C4-2B (cell line): ENCODE measurements at regions not wholly inside any gene's neighbourhood (a gene's known extent, or its start where the extent isn't known, plus 50 kb on each side); places are given as distances from the start of the nearest gene placed in this dataset.

ENCODE experiments used
- H3K27ac ChIP-seq: fragments of 450-650 bp; 2 replicates; pipeline ENCODE4 v1.5.1; 2017
- ZFX ChIP-seq: fragments of 450-650 bp; IDR thresholded peaks from 2 replicates; pipeline ENCODE4 v1.6.1; 2017
- TF ChIP-seq, protein P1 (sequence below): fragments of 450-650 bp; conservative IDR thresholded peaks from 2 replicates; pipeline ENCODE4 v1.5.1; 2017; ENCODE audit warnings: mild to moderate bottlenecking

DNA sequence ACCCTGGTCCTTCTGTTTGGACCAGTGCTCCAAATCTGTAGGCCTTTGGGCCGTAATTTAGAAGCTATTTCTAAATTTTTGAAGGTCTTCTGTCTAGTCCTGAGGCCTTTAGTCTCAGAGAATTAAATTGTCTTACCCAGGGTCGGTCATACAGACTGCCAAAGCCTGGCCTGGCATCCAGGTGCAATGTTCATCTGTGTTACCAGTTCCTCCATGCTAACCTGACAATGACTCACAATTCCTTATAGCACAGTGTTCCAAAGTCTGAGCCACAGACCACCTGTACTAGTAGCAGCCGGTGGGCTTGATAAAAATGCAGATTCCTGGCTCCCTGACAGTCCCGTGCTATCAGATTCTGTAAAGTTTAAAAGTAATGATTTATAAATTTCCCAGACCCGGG lies 77.7 kb upstream of the MAP4K3 start:
- no peak overlapping the region for H3K27ac ChIP-seq
- TF ChIP-seq, protein P1, sequence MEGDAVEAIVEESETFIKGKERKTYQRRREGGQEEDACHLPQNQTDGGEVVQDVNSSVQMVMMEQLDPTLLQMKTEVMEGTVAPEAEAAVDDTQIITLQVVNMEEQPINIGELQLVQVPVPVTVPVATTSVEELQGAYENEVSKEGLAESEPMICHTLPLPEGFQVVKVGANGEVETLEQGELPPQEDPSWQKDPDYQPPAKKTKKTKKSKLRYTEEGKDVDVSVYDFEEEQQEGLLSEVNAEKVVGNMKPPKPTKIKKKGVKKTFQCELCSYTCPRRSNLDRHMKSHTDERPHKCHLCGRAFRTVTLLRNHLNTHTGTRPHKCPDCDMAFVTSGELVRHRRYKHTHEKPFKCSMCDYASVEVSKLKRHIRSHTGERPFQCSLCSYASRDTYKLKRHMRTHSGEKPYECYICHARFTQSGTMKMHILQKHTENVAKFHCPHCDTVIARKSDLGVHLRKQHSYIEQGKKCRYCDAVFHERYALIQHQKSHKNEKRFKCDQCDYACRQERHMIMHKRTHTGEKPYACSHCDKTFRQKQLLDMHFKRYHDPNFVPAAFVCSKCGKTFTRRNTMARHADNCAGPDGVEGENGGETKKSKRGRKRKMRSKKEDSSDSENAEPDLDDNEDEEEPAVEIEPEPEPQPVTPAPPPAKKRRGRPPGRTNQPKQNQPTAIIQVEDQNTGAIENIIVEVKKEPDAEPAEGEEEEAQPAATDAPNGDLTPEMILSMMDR: no peak
- no peak for TF ChIP-seq ZFX

DNA sequence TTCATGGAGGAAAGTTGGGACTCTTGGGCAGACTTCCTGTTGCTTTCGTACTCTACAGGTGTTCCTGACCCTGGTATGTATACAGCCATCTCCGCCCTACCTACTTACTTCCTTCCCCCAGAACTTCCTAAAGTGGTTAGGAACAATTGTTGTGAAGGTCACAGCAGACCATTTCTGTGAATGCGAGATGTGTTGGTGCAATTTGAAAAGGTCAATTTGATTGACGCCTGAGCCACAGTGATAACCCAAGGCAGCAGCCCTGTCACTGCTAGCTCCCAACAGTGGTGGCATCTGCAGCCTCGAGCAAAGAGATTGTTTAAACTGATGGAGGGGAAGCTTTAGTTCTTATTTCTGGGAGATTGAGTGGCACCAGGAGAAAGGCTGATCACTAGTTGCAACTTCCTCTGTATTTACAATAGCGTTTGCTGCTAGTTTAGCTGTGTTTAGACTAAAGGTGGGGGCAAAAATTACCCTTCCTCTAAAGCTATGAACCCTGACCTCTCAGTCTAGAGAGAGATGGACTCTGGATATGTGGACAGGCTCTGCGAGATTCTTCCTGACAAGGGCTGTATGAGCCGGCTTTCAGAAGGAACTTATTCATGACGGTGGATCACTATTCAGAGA lies 78.3 kb upstream of the MAP4K3 start:
- no peak for TF ChIP-seq ZFX
- TF ChIP-seq, protein P1: no peak
- no peak overlapping the region for H3K27ac ChIP-seq

DNA sequence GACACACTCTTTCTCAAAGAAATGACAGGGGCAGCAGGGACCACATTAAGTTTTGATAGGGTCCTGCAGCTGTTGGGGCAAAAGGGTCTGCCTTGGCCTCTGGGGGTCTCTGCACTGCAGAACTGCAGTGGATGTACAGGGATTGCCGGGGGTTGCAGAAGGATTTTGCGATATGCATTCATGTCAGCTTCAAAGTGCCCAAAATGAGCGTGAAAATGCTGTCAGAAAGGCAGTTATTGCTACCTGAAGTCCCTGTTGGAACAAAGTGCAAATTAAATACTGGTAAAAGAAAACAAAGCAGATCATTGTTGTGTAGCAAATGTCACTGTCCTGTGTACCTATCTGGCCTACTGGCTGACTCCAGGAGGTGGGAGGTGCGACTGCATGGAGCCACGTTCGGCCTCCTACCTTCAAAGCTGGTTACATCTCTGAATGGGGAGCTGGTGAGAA lies 78.8 kb upstream of the MAP4K3 start:
- no peak overlapping the region for H3K27ac ChIP-seq
- no peak for TF ChIP-seq ZFX
- TF ChIP-seq, protein P1: no peak

DNA sequence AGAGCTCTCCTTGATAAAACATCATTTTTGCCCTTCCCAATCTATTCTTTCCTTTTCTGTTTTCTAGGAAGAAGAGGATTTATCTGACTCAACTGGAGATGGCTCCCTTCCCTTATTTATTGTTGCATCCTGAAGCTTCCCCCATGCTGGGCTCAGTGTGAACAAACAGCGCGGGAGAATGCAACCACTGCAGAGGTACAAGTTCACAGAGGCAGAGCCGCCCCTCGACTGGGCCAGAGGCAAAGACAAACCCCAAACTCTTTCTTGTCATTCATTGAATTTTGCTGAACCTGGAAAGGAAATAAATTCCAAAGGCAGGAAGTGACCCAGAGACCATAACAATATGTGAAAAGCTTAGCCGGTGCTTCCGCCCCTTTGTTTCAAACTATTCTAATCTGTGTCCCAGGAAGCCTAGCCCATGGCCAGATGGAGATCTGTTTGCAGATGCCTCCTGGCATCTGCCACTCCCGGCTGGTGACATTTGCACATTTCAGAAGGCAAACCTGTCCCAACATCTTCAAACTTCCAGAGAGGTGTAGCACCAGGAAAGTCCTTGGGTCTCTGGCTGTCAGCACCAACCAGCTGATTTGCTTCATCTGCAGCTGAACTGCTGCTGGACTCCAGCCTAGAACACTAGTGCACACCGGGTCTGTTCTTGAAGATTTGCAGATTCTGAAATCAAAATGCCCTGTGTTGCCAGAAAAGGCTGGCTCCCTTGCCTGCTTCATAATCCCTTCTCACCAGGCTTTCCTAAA lies 79.4 kb upstream of the MAP4K3 start:
- TF ChIP-seq, protein P1: no peak
- no peak for TF ChIP-seq ZFX
- no peak overlapping the region for H3K27ac ChIP-seq

DNA sequence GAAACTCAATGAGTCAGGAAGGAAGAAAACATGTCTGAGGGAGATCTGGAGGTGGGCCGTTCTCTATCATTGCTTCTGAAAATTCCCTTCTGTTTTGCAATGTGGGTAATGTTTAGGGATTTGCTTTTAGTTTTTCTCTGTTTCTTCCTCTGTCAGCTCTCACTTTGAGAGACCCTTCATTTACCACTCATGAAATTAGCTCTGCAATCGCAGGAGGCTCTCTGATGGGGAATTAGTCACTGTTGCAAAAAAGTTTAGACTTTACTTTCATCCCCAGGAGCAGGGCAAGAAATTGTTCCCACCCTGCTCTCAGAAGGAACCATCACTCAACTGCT lies 80.0 kb upstream of the MAP4K3 start:
- no peak for TF ChIP-seq ZFX
- TF ChIP-seq, protein P1: no peak
- H3K27ac ChIP-seq: no peak overlapping the region

DNA sequence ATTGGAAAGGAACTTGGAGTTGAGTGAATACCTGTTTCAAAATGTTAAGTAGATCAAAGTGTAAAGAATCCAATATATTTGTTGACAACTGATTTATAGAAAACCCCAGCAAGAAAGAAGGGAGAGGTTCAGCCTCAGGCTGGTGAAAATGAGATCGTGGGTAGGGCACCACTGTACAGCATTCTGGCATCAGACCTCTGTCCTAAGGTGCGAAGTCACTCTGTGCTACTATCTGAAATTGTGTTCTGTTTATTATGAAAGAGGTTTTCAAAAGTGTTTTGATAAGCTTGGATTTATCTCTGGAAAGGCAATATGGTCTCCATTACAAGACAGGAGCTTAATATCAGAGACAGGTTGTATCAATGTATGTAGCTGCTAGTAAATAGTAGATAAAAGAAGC lies 80.5 kb upstream of the MAP4K3 start:
- no peak overlapping the region for H3K27ac ChIP-seq
- TF ChIP-seq, protein P1: no peak
- no peak for TF ChIP-seq ZFX

DNA sequence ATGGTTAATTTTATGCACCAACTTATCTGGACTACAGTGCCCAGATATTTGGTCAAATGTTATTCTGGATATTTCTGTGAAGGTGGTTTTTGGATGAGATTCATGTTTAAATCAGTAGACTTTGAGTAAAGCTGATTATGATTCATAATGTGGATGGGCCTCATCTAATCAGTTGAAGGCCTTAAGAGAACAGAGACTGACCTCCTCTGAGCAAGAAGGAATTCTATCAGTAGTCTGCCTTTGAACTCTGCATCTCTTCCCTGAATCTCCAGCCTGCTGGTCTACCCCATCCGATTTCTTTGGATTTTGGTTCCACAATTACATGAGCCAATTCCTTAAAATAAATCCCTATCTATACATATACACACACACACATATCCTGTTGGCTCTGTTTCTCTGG lies 82.8 kb upstream of the MAP4K3 start:
- no peak for TF ChIP-seq ZFX
- TF ChIP-seq, protein P1: no peak
- no peak overlapping the region for H3K27ac ChIP-seq
